ENCODE measurements at regions not wholly inside any gene's neighbourhood (a gene's known extent, or its start where the extent isn't known, plus 50 kb on each side); places are given as distances from the start of the nearest gene placed in this dataset.

GRCh38 chr9:108709997-108710396, 145.8 kb downstream of the ACTL7B start:
- no peak for DNase-seq

- DNase-seq = no peak
These were observed 146.7 kb downstream of the ACTL7B start for GRCh38 chr9:108709126-108709525.

- no peak for DNase-seq
These were observed 147.3 kb downstream of the ACTL7B start for GRCh38 chr9:108708448-108708847.

- DNase-seq = no peak
These were observed 148.7 kb downstream of the ACTL7B start for GRCh38 chr9:108707120-108707519.

- DNase-seq = no peak
These were observed 151.5 kb downstream of the ACTL7B start for GRCh38 chr9:108704156-108704852.

- no peak for DNase-seq
These were observed 152.4 kb downstream of the ACTL7B start for GRCh38 chr9:108703429-108703828.

GRCh38 chr9:108702681-108703080, 153.1 kb downstream of the ACTL7B start:
- DNase-seq = no peak

GRCh38 chr9:108698801-108699200, 157.0 kb downstream of the ACTL7B start:
- no peak for DNase-seq

- no peak for DNase-seq
These were observed 157.6 kb downstream of the ACTL7B start for GRCh38 chr9:108698231-108698630.

- no peak for DNase-seq
These were observed 159.6 kb downstream of the ACTL7B start for GRCh38 chr9:108696156-108696555.

- DNase-seq = no peak
These were observed 161.6 kb downstream of the ACTL7B start for GRCh38 chr9:108694170-108694569.

- DNase-seq = no peak
These were observed 164.2 kb downstream of the ACTL7B start for GRCh38 chr9:108691614-108692013.

GRCh38 chr9:108688676-108689075, 167.1 kb downstream of the ACTL7B start:
- no peak for DNase-seq

GRCh38 chr9:108688051-108688450, 167.7 kb downstream of the ACTL7B start:
- DNase-seq = no peak

GRCh38 chr9:108687006-108687987, 168.5 kb downstream of the ACTL7B start:
- no peak for DNase-seq

- DNase-seq = no peak
These were observed 171.3 kb downstream of the ACTL7B start for GRCh38 chr9:108684288-108685025.

- no peak for DNase-seq
These were observed 172.5 kb downstream of the ACTL7B start for GRCh38 chr9:108683245-108683644.

- no peak for DNase-seq
These were observed 173.8 kb downstream of the ACTL7B start for GRCh38 chr9:108681851-108682590.

GRCh38 chr9:108680946-108681345, 174.8 kb downstream of the ACTL7B start:
- DNase-seq = no peak

- no peak for DNase-seq
These were observed 178.0 kb downstream of the ACTL7B start for GRCh38 chr9:108677776-108678175.

GRCh38 chr9:108676355-108676754, 179.4 kb downstream of the ACTL7B start:
- no peak for DNase-seq

GRCh38 chr9:108675708-108676107, 180.1 kb downstream of the ACTL7B start:
- DNase-seq = no peak
